CD4-positive, alpha-beta T cell (primary cell): ENCODE measurements at regions not wholly inside any gene's neighbourhood (a gene's known extent, or its start where the extent isn't known, plus 50 kb on each side); places are given as distances from the start of the nearest gene placed in this dataset.

ENCODE experiments used
- ATAC-seq: fragments of 200-7000 bp; cut with Tn5 transposase; one replicate; pipeline ENCODE4 v1.10.0; 2022; ENCODE audit warnings: mild to moderate bottlenecking; ENCODE audit not compliant: poor library complexity
- CTCF ChIA-PET: fragments of 350-600 bp; sonication (Branson Sonifier 250); formaldehyde crosslinking; loops from one replicate; lab custom pipeline; 2021; ENCODE audit warnings: antibody characterized with exemption, inconsistent platforms; lab: Charles Lee
- POLR2A ChIA-PET: fragments of 350-600 bp; sonication (Branson Sonifier 250); formaldehyde crosslinking; loops from one replicate; lab custom pipeline; 2021; ENCODE audit warnings: antibody characterized with exemption, inconsistent platforms; lab: Charles Lee
- DNase-seq, 14 experiments: peaks; one replicate each; pipeline ENCODE4 v3.0.0-alpha.2; 2013 to 2020; ENCODE audit warnings: mixed read lengths in 2 of 14
- H3K27ac ChIP-seq, 2 donors: one replicate each; pipeline versions ENCODE4 v1.5.1 to v1.7.0; 2013; ENCODE audit warnings: low read length in 2 of 2, low read depth in 1 of 2, mild to moderate bottlenecking in 1 of 2
- H3K27me3 ChIP-seq, 2 experiments: 1 replicate in 1 of 2; 2 replicates in 1 of 2; pipeline versions ENCODE4 v1.6.1 to v1.7.0; 2013; ENCODE audit warnings: low read length in 2 of 2, control low read depth in 1 of 2, mild to moderate bottlenecking in 1 of 2, moderate library complexity in 1 of 2; ENCODE audit not compliant: insufficient read depth in 2 of 2, control insufficient read depth in 1 of 2
- H3K36me3 ChIP-seq: one replicate; pipeline ENCODE4 v1.6.1; 2013; ENCODE audit warnings: low read length, control low read depth; ENCODE audit not compliant: insufficient read depth
- H3K4me1 ChIP-seq: one replicate; pipeline ENCODE4 v1.6.1; 2013; ENCODE audit warnings: low read length, control low read depth; ENCODE audit not compliant: insufficient read depth
- H3K4me3 ChIP-seq: one replicate; pipeline ENCODE4 v1.5.1; 2013; ENCODE audit warnings: mild to moderate bottlenecking, low read length, moderate library complexity
- H3K9me3 ChIP-seq, 2 experiments: 1 replicate in 1 of 2; 2 replicates in 1 of 2; pipeline versions ENCODE4 v1.6.1 to v1.7.0; 2013; ENCODE audit warnings: low read length in 2 of 2, mild to moderate bottlenecking in 2 of 2, control low read depth in 1 of 2, moderate library complexity in 1 of 2; ENCODE audit not compliant: control insufficient read depth in 1 of 2, insufficient read depth in 1 of 2
- H3K27ac Mint-ChIP-seq: one replicate; pipeline ENCODE4 v1.8.0; 2020; ENCODE audit warnings: mixed read lengths
- H3K27me3 Mint-ChIP-seq: one replicate; pipeline ENCODE4 v1.8.0; 2021; ENCODE audit warnings: mixed read lengths
- H3K36me3 Mint-ChIP-seq: one replicate; pipeline ENCODE4 v1.8.0; 2021; ENCODE audit warnings: low read depth, mixed read lengths
- H3K4me1 Mint-ChIP-seq: one replicate; pipeline ENCODE4 v1.8.0; 2021; ENCODE audit warnings: low read depth, mixed read lengths
- H3K4me3 Mint-ChIP-seq: one replicate; pipeline ENCODE4 v1.8.0; 2020; ENCODE audit warnings: mild to moderate bottlenecking, mixed read lengths
- H3K9me3 Mint-ChIP-seq: one replicate; pipeline ENCODE4 v1.8.0; 2020; ENCODE audit warnings: mixed read lengths
- intact Hi-C, 2 experiments: fragments of 100-400 bp; cut with DNase I in 1 of 2; cut with micrococcal nuclease in 1 of 2; formaldehyde crosslinking; loops; one replicate each; pipeline versions ENCODE4 v1.15.1 to v1.9.0; 2023 to 2025; cut with DNase I, micrococcal nuclease
- TF ChIP-seq, protein P1 (sequence below): fragments of 200-600 bp; IDR thresholded peaks from one replicate; pipeline ENCODE4 v1.8.0; 2022; ENCODE audit warnings: antibody characterized with exemption, mild to moderate bottlenecking

GRCh38 chr12:107618106-107618505 is 67.5 kb upstream of the PWP1 start:
- Histone ChIP-seq H3K4me3 (no peak overlapping the region), H3K27ac (no peak overlapping the region), H3K36me3 (peaks cover 24% of the 10 kb centered on the region), H3K4me1 (no peaks in the 10 kb centered on the region), H3K9me3 (no peaks in the 10 kb centered on the region), H3K27me3 (no peaks in the 10 kb centered on the region)
- no peak overlapping the region for H3K4me3 Mint-ChIP-seq
- ChIA-PET CTCF (no interaction called here), POLR2A (interaction anchor here (0.6 kb wide), 1 partner anchor 119 kb away, joined by 3 read pairs; no protein-coding TSS in a partner anchor)
- intact Hi-C loops, result no loop called here
- H3K27ac Mint-ChIP-seq, result no peak overlapping the region
- H3K27me3 Mint-ChIP-seq, result no peaks in the 10 kb centered on the region
- DNase-seq (no peak), ATAC-seq (no peak)
- TF ChIP-seq, protein P1, sequence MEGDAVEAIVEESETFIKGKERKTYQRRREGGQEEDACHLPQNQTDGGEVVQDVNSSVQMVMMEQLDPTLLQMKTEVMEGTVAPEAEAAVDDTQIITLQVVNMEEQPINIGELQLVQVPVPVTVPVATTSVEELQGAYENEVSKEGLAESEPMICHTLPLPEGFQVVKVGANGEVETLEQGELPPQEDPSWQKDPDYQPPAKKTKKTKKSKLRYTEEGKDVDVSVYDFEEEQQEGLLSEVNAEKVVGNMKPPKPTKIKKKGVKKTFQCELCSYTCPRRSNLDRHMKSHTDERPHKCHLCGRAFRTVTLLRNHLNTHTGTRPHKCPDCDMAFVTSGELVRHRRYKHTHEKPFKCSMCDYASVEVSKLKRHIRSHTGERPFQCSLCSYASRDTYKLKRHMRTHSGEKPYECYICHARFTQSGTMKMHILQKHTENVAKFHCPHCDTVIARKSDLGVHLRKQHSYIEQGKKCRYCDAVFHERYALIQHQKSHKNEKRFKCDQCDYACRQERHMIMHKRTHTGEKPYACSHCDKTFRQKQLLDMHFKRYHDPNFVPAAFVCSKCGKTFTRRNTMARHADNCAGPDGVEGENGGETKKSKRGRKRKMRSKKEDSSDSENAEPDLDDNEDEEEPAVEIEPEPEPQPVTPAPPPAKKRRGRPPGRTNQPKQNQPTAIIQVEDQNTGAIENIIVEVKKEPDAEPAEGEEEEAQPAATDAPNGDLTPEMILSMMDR, result no peak
- no peaks in the 10 kb centered on the region for H3K4me1 Mint-ChIP-seq
- H3K9me3 Mint-ChIP-seq, result no peaks in the 10 kb centered on the region
- peaks cover 77% of the 10 kb centered on the region for H3K36me3 Mint-ChIP-seq

DNA sequence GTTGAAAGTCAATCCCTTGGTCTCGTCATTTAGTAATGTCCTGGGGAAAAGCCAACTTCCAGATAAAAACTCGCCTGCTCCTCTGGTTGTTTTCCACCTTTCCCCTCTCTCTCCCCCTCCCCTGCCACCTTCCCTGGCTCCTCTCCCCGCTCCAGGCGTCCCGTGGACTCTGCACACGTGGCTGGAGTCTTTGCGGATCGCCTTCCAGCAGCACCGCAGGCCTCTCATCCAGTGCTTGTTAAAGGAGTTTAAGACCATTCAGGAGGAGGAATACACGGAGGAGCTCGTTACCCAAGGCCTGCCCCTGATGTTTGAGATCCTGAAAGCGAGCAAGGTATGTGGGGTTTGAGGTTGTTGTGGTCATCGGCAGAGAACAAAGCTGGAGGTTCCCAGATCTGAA is 65.8 kb upstream of the PWP1 start:
- Mint-ChIP-seq H3K4me3 (no peak overlapping the region), H3K27me3 (no peaks in the 10 kb centered on the region), H3K9me3 (peaks cover 5% of the 10 kb centered on the region), H3K4me1 (no peaks in the 10 kb centered on the region), H3K27ac (no peak overlapping the region), H3K36me3 (peaks cover 78% of the 10 kb centered on the region)
- TF ChIP-seq, protein P1, result no peak
- Histone ChIP-seq H3K36me3 (peaks cover 24% of the 10 kb centered on the region), H3K27ac (no peak overlapping the region), H3K27me3 (no peaks in the 10 kb centered on the region), H3K9me3 (no peaks in the 10 kb centered on the region), H3K4me1 (no peaks in the 10 kb centered on the region), H3K4me3 (no peak overlapping the region)
- intact Hi-C loops, result no loop called here
- DNase-seq (no peak), ATAC-seq (no peak)
- ChIA-PET POLR2A (no interaction called here), CTCF (interaction anchor here (1.1 kb wide), 1 partner anchor 488 kb away, joined by 3 read pairs; no protein-coding TSS in a partner anchor)

DNA sequence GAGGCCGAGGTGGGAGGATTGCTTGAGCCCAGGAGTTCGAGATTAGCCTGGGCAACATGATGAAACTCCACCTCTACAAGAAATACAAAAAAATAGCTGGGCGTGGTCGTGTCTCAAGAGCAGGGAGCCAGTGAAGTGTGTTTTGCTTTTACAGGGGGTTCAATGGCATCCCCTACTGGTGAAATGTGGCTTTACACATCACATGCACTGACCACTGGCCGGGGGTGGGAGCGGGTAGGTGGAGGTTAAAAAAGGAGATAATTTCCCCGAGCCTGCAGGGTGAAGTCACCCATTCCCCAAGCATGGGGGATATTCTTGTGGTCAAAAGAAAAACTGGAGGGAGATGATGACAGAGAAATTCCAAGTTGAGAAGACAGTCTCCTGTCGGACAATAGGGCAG is 63.6 kb upstream of the PWP1 start:
- no peak for ATAC-seq
- Mint-ChIP-seq H3K36me3 (peaks cover 83% of the 10 kb centered on the region), H3K4me3 (no peak overlapping the region), H3K4me1 (no peaks in the 10 kb centered on the region), H3K9me3 (peaks cover 5% of the 10 kb centered on the region), H3K27ac (no peak overlapping the region), H3K27me3 (no peaks in the 10 kb centered on the region)
- peak in 2 of 14 experiments; percentile 7 to 15 for DNase-seq
- TF ChIP-seq, protein P1, result peak; percentile 28
- POLR2A ChIA-PET, result no interaction called here
- CTCF ChIA-PET, result interaction anchor here (0.9 to 1.4 kb wide), 2 partner anchors 11 to 490 kb away, joined by 3 to 6 read pairs; no protein-coding TSS in a partner anchor
- intact Hi-C loops, result no loop called here
- H3K9me3 ChIP-seq, result no peaks in the 10 kb centered on the region
- H3K27me3 ChIP-seq, result no peaks in the 10 kb centered on the region
- no peak overlapping the region for H3K4me3 ChIP-seq
- H3K27ac ChIP-seq, result no peak overlapping the region
- H3K36me3 ChIP-seq, result peaks cover 20% of the 10 kb centered on the region
- no peaks in the 10 kb centered on the region for H3K4me1 ChIP-seq
